Tibial nerve (tissue), 4 donors: ENCODE measurements at regions not wholly inside any gene's neighbourhood (a gene's known extent, or its start where the extent isn't known, plus 50 kb on each side); places are given as distances from the start of the nearest gene placed in this dataset.

Experiments used
- DNase-seq, 2 donors: peaks; one replicate each; pipeline ENCODE4 v3.0.0-alpha.2; 2019; ENCODE audit warnings: low spot score in 2 of 2
- H3K27ac ChIP-seq, 4 donors: fragments of 200-600 bp; sonication (generic) in 3 of 4; one replicate each; pipeline ENCODE4 v1.5.1; 2017 to 2019; ENCODE audit warnings: mild to moderate bottlenecking in 1 of 4
- H3K27me3 ChIP-seq, 2 donors: fragments of 200-600 bp; sonication (generic) in 1 of 2; one replicate each; pipeline versions ENCODE4 v1.5.1 to v1.6.0; 2017 to 2019
- H3K36me3 ChIP-seq, 3 donors: fragments of 200-600 bp; sonication (generic); one replicate each; pipeline ENCODE4 v1.5.1; 2018 to 2019
- H3K4me1 ChIP-seq, 4 donors: fragments of 200-600 bp; sonication (generic) in 3 of 4; one replicate each; pipeline ENCODE4 v1.5.1; 2017 to 2019
- H3K4me3 ChIP-seq, 4 donors: fragments of 200-600 bp; sonication (generic) in 3 of 4; one replicate each; pipeline ENCODE4 v1.5.1; 2017 to 2019; ENCODE audit warnings: mild to moderate bottlenecking in 1 of 4, moderate library complexity in 1 of 4
- H3K9me3 ChIP-seq, 4 donors: fragments of 200-600 bp; sonication (generic) in 3 of 4; one replicate each; pipeline ENCODE4 v1.5.1; 2017 to 2019
- CTCF ChIP-seq, 5 experiments: fragments of 200-600 bp in 3 of 5; fragments of 450-650 bp in 2 of 5; sonication (generic) in 3 of 5; IDR thresholded peaks; one replicate each; pipeline ENCODE4 v1.5.1; 2016 to 2019; ENCODE audit warnings: antibody characterized with exemption in 5 of 5, mild to moderate bottlenecking in 3 of 5, moderate library complexity in 2 of 5
- EP300 ChIP-seq, 2 donors: sonication (generic); formaldehyde crosslinking; IDR thresholded peaks; one replicate each; pipeline ENCODE4 v1.6.1; 2017; ENCODE audit warnings: antibody characterized with exemption in 2 of 2, mild to moderate bottlenecking in 1 of 2
- POLR2A ChIP-seq, 2 donors: fragments of 450-650 bp; IDR thresholded peaks; one replicate each; pipeline ENCODE4 v1.6.1; 2017; ENCODE audit warnings: antibody characterized with exemption in 2 of 2, mild to moderate bottlenecking in 2 of 2, moderate library complexity in 2 of 2
- WGBS, 2 donors: methylation state at CpG; one replicate each; pipeline ENCODE4 v1.1.5; 2018; 5-methylcytosine and 5-hydroxymethylcytosine counted together

GRCh38 chr3:104952146-104952972 lies 414.4 kb upstream of the ALCAM start:
- H3K27me3 ChIP-seq = no peaks in the 10 kb centered on the region
- H3K27ac ChIP-seq = no peak overlapping the region
- no peak overlapping the region for H3K4me3 ChIP-seq
- DNase-seq = no peak
- H3K4me1 ChIP-seq = peaks cover 0 to 11% (median 0%) of the 10 kb centered on the region in 4 donors
- H3K9me3 ChIP-seq = no peaks in the 10 kb centered on the region
- 44 to 53% methylated on average over 2 of the region's 2 CpGs for WGBS, 2 donors
- TF ChIP-seq POLR2A (IDR thresholded peaks at IDR 0.05) (no peak), CTCF (IDR thresholded peaks at IDR 0.05) (no peak), EP300 (IDR thresholded peaks at IDR 0.05) (no peak)
- H3K36me3 ChIP-seq = no peaks in the 10 kb centered on the region

GRCh38 chr3:104956620-104957345 lies 409.9 kb upstream of the ALCAM start:
- H3K4me1 ChIP-seq = peaks cover 0 to 11% (median 0%) of the 10 kb centered on the region in 4 donors
- 96 to 97% methylated on average over 22 to 25 of the region's 25 CpGs for WGBS, 2 donors
- H3K9me3 ChIP-seq = no peaks in the 10 kb centered on the region
- TF ChIP-seq POLR2A (IDR thresholded peaks at IDR 0.05) (no peak), CTCF (IDR thresholded peaks at IDR 0.05) (no peak), EP300 (IDR thresholded peaks at IDR 0.05) (no peak)
- no peaks in the 10 kb centered on the region for H3K27me3 ChIP-seq
- H3K4me3 ChIP-seq = no peak overlapping the region
- H3K27ac ChIP-seq = no peak overlapping the region
- DNase-seq = no peak
- H3K36me3 ChIP-seq = no peaks in the 10 kb centered on the region

GRCh38 chr3:104960579-104960978 lies 406.1 kb upstream of the ALCAM start:
- H3K27me3 ChIP-seq = no peaks in the 10 kb centered on the region
- no peak for DNase-seq
- H3K36me3 ChIP-seq = no peaks in the 10 kb centered on the region
- no peaks in the 10 kb centered on the region for H3K4me1 ChIP-seq
- WGBS, 2 donors = 38 to 49% methylated on average over 2 of the region's 2 CpGs
- no peak overlapping the region for H3K27ac ChIP-seq
- TF ChIP-seq POLR2A (IDR thresholded peaks at IDR 0.05) = no peak
- TF ChIP-seq EP300 (IDR thresholded peaks at IDR 0.05) = no peak
- no peak for TF ChIP-seq CTCF (IDR thresholded peaks at IDR 0.05)
- H3K9me3 ChIP-seq = no peaks in the 10 kb centered on the region
- no peak overlapping the region for H3K4me3 ChIP-seq

GRCh38 chr3:104961851-104962250 lies 404.9 kb upstream of the ALCAM start:
- no peak for TF ChIP-seq POLR2A (IDR thresholded peaks at IDR 0.05)
- TF ChIP-seq EP300 (IDR thresholded peaks at IDR 0.05) = no peak
- no peak for TF ChIP-seq CTCF (IDR thresholded peaks at IDR 0.05)
- no peak for DNase-seq
- WGBS, 2 donors = 7 to 13% methylated on average over 1 of the region's 1 CpG
- H3K36me3 ChIP-seq = no peaks in the 10 kb centered on the region
- no peaks in the 10 kb centered on the region for H3K4me1 ChIP-seq
- no peak overlapping the region for H3K27ac ChIP-seq
- no peaks in the 10 kb centered on the region for H3K9me3 ChIP-seq
- H3K27me3 ChIP-seq = no peaks in the 10 kb centered on the region
- H3K4me3 ChIP-seq = no peak overlapping the region

GRCh38 chr3:104974316-104974715 lies 392.4 kb upstream of the ALCAM start:
- no peaks in the 10 kb centered on the region for H3K4me1 ChIP-seq
- no peak for TF ChIP-seq CTCF (IDR thresholded peaks at IDR 0.05)
- no peak for TF ChIP-seq EP300 (IDR thresholded peaks at IDR 0.05)
- no peak for TF ChIP-seq POLR2A (IDR thresholded peaks at IDR 0.05)
- H3K27me3 ChIP-seq = no peaks in the 10 kb centered on the region
- DNase-seq = no peak
- WGBS, 2 donors = 69 to 85% methylated on average over 5 of the region's 5 CpGs
- peaks cover 0 to 11% (median 3%) of the 10 kb centered on the region in 4 donors for H3K9me3 ChIP-seq
- no peak overlapping the region for H3K4me3 ChIP-seq
- H3K36me3 ChIP-seq = no peaks in the 10 kb centered on the region
- no peak overlapping the region for H3K27ac ChIP-seq
